Right lung (tissue), 2 donors: ENCODE measurements at regions not wholly inside any gene's neighbourhood (a gene's known extent, or its start where the extent isn't known, plus 50 kb on each side); places are given as distances from the start of the nearest gene placed in this dataset.
A peak's percentile ranks its signal among the peaks of the same experiment; 100 is the strongest.

Experiments
- DNase-seq, 2 donors: peaks; one replicate each; pipeline ENCODE4 v3.0.0-alpha.2; 2013

DNA sequence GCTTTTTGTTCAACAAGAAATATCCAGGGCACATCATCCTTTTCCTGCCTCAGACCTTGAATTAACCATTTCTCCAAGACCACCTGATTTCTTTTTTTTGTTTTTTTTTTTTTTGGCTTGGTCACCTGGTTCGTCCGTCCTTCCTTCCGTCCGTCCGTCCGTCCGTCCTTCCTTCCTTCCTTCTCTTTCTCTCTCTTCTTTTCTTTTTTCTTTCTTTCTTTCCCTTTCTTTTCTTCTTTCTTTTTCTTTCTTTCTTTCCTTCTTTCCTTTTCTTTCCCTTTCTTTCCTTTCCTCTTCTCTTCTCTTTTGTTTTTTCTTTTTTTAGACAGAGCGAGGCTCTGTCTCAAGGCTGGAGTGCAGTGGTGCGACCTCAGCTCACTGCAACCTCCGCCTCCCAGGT is 80.7 kb downstream of the TET3 start:
- DNase-seq = no peak

DNA sequence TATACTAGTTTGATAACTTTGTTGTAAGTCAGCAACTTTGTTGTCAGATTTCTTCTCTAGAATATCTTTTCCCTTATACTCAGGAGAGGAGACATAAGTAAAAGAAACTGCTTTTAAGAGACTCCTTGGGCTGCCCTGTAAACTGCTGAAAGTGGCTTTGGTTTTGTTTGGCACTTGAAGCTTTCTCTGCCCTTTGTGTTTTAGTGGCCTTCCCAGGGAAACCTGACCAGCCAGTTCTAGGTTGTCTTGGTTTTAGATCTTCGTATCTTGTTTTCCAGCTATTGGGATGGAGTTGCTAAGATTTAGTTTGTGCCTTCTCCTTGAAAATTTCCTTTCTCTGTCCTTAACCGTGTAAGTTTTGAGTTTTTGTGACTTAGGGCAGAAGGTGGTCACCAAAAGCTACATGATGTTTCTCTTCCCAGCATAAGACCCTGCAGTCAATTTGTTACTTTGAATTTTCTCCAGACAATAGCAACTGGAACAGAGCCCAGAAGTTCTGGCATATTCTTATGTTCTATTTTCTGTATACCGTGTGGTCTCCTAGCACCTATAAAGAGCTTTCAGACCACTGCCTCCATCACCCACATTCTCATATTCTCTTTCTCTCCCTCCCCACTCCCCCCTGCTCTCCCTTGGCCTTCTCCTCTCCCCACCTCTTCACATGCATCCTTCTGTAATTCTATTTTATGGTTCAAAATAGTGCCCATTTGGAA is 81.1 kb downstream of the BOLA3 start:
- peak; percentile 55 to 71 for DNase-seq

DNA sequence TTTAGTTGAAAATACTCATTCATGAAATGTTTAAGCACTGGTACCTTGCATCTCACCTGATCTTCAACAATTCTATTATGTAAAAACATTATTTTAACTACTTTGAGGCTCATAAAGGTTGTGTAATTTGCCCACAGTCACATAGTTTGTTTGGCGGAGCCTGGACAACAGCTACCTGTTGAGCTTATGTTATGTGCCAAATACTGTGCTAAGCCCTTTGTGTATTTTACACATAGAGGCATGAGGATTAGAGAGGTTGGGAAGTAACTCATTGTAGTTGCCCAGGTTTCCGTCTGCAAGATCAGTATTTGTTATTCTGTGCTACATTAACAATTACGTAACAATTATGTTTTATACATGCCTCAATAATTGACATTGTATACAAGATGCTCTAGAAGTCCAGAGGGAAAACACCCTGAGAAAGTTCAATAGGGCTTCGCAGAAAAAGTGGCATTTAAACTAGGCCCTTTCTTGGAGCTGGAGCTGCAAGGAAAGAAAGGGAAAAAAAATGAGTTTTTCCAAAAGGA is 80.4 kb downstream of the BOLA3 start:
- no peak for DNase-seq

DNA sequence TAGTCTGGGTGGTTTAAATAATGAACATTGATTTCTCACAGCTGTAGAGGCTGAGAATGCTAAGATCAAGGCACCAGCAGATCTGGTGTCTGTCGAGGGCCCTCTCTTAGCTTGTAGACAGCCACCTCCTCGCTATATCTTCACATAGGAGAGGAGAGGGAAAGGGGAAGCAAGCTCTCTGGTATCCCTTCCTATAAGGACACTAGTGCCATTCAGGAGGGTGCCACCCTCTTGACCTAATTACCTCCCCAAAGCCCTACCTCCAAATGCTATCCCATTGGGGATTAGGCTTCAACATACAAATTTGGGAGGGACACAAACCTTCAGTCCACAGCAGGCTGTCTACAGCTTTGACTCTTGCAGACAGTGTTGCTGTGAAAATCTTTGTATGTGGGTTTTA is 76.7 kb downstream of the BOLA3 start:
- no peak for DNase-seq

DNA sequence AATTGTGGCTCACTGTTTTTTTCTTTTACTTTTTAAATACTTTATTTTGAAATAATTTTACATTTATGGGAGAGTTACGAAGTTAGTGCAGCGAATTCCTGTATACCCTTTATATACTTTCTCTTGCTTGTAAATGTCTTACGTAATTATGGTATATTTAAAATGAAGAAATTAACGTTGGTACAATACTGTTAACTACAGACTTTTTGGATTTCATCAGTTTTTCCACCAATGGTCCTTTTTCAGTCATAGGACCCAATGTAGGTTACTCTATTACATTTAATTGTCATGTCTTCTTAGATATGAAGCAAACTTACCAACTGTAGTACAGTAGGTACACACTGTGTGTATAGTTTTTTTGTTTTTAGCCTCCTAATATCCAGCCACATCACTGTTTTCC is 76.3 kb downstream of the BOLA3 start:
- no peak for DNase-seq

DNA sequence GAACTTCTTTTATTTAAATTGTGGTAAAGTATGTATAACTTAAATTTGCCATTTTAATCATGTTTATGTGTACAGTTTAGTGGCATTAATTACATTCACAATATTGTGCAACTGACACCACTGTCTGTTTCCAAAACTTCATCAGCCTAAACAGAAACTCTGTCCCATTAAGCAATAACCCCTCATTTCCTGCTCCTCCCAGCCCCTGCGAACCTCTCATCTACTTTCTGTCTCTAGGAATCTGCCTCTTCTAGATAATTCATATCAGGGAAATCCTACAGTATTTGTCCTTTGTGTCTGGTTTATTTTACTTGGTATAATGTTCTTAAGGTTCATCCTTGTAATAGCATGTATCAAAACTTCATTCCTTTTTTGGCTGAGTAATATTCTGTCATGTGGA is 75.1 kb downstream of the BOLA3 start:
- DNase-seq = peak in 1 of 2 donors; percentile 22

DNA sequence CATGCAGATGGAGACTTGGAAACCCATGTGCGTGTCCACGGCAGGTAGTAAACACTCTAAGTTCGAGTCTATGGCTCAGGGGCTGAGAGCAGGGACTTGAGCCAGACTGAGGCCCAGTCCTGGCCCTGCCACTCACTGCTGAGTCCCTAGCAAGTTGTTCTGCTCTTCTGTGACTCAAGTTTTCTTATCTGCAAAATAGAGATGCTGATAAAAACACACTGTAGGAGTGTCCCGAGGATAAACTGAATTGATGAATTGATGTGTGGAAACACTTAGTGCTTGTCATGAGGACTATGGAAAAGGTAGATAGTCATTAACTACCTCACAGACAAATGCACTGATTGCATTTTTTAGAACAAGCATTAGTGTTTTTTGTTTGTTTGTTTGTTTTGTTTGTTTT is 73.2 kb downstream of the BOLA3 start:
- DNase-seq = no peak

DNA sequence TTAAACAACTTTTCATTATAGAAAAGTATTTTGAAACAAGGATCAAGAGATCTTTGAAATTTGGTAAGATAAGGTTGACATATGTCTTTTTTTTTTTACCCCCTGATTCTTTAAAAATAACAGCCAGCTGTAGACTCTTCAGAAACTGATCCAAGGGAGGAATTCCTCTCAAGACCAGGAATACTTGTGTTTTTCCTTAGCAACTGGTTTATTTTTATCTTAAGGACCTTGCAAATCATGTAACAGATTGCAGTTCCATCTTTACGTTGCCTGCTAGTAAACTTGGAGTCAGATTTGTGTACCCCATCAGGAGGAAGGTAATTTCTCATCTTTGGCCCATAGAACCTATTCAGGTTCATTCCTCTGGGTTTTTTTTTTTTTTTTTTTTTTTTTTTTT is 71.6 kb downstream of the BOLA3 start:
- DNase-seq = no peak

DNA sequence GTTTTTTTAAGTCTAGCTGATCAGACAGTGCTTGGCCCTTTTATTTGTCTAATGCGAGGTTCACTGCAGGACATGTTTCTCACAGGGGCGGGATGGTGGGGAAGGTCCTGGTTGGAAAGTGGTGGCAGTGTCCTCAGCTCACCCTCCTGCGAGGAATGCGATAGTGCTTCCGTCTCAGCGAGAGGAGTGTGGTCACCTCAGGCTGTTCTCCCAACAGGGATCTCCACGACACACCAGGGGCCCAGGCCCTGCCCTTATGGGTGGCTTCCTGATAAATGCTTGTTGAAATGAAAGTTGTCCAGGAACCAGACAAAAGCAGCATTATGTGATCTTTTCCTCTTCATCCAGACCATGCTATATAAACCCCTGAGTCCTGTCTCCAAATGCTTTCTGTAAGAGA is 70.1 kb downstream of the BOLA3 start:
- DNase-seq = no peak

DNA sequence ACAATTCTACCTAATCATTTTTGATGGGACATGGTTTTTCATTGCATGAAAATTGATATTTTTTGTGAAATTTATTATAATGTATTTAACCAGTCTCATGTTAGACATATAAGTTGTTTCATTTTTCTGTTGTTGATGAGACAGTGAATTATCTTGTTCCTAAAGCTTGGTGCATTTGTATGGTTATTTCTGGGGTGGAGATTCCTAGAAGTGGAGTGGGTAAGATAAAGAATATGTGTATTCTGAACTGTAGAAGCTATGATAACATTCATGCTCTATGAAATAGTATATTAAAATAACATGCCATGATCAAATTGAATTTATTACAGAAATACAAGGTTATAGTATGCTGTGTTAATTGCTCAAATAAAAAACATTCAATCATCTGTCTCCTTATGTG is 69.2 kb downstream of the BOLA3 start:
- DNase-seq = no peak

DNA sequence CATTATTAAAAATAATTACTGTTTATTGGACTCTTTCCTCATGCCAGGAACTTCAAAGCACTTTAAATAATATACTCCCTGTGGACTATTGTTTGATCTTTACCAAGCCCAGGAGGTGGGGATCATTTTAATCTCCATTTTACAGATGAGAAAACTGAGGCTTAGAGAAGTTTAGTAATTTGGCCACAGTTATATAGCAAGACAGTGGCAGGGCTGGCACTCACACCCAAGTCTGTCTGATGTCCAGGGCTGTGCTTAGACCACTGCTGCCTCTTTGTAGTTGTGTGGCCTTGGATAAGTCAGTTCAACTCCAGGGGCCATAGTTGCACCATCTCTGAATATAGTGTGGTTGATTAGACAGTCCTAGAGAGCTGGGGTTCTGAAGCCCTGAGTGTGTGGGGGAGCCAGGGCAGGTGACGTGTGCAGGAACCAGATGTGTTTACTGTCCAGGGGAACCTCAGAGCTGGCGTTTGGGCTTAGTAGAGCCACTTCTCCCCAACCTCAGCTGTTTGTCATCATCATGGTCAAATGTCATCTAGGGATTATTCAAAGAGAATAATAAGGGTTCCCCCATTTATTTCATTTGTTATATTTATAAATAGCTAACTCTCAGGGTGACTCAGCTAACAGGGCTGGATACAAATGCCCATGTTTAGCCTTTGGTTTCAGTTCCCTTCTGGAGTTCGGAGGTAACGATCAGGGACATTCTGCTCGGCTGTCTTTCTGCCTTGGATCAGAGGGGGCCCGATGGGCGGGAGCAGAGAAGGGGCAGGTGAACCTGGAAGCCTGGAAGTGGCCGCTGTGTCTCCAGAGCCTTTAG is 68.0 kb downstream of the BOLA3 start:
- DNase-seq = no peak

DNA sequence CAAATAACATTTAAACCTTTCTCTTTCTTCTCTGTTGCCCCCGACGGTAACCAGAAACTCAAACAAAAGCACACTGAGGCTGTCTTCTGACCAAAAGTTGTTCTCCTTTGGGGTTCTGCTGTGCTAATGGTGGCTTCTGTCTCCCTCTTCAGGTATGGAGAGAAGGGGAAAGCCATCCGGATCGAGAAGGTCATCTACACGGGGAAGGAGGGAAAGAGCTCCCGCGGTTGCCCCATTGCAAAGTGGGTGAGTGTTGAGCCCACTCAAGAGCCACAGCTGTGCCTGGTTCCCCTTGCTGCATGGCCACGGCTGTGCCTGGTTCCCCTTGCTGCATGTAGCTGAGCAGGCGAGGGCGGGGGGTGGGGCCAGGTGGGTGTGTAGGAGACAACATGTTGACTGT is 67.4 kb downstream of the BOLA3 start:
- no peak for DNase-seq

DNA sequence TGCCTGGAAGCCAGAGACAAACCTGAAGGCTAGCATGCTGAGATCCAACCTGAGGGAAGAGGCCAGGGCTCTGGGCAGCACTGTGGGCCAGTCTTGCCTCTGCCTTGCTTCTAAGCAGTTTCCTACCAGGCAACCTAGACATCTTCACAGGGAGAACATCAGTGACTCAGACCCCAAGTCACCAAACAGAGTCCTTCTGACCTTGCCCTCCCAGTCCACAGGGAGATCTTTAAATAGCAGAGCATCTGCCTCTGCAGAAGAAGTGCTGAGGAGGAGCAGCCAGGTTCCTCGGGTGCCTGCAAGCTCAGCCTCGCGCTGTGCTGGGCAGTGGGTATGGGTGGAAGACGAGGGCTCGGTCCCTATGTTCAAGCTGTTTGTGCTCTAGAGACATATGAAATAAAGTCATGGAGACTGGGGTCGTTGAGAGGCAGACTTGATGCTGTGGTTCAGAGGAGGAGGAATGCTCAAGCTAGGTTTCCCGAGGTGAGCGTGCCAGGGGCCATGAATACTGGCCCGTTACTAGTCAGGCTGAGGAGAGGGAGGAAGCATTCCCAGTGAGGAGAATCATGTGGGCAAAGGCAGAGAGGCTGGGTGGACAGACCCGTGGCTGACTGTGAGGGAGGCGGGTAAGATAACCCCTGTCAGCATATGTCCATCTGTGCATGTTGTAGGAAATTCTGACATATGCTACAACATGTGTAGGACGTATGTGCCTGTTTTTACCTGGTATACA is 66.5 kb downstream of the BOLA3 start:
- DNase-seq = no peak

DNA sequence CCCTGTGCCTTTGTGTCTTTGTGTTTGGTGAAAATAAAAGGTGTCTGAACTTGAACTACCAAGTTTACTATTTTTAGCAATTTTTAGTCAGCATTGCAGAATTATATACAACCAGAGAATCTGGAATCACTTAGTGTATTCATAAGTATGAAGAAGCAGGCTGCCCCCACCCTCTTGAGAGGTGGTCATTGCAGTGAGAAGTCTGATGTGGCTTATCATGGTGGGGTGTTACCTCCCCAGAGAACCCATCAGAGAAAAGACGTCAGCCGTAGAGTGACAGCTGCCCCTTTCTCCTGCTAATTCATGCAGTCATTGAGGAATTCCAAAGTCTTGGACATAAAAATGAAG is 66.0 kb downstream of the BOLA3 start:
- DNase-seq = no peak

DNA sequence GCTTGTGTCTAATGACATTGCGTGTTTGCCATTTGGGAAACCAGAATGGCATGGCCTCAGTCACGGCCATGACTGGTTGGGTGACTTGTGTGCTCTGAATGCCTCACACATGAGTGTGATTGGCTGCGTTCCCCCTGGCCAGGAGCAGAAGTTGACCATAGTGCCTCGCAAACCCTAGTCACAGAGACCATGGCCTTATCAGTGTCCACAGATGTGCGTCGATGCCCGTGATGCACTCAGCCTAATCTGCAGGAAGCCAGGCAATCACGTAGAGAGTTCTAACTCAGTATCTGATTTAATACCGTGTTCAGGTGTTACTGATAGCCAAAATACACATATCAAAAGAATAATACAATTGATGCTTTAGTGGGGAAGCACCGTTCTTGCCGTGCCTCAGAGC is 64.0 kb downstream of the BOLA3 start:
- no peak for DNase-seq
